ENCODE measurements at regions not wholly inside any gene's neighbourhood (a gene's known extent, or its start where the extent isn't known, plus 50 kb on each side); places are given as distances from the start of the nearest gene placed in this dataset.
"Not testable (repeated sequence)": the region's sequence is repeated elsewhere in the genome, so short reads cannot be mapped to it uniquely, and the experiment has no call there.

DNA sequence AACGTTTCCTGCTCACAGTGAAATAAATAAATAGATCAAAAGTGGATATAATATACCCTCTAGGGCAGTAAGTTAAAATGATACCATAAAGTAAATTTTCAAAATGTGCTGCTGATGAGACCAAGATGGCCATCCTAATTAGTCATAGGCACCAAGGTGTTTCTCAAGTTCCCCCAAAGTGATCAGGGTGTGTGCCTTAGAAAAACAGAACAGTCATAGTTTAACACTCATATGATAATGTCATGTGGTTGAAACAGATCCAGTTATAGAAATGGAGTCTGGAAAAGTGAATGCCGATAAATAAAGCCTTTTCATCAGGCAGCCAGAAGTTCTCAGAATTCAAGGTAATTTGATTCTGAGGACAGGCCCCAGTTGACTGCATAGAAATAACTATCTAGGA lies 161.5 kb upstream of the CDKN2B start:
- no peak for DNase-seq

DNA sequence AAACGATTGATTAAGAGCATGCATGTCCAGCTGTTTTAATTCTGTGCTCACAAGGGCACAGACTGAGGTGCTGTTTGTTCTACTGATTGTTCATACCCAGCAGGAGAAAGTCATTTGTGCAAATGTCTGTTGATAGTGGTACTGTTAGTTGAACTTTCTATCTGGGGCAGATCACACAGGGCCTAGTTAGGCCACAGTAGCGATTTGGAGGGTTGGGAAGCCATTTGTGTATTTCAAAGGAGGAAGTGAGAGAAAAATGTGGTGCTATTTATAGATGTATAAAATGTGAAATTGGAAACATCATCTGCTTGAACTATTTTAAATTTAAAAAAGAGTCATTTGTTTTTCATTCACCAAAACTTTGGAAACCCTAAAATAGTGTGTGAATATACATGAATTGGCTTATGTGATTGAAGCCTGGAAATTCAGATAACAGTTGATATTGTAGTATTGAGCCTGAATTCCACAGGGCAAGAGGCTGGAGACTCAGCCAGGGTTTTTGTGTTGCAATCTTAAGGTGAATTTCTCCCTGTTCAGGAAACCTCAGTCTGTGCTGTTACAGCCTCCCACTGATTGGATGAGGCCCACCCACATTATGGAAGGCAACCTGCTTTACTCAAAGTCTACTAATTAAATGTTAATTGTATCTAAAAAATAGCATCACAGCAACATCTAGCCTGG lies 162.0 kb upstream of the CDKN2B start:
- DNase-seq: no peak

DNA sequence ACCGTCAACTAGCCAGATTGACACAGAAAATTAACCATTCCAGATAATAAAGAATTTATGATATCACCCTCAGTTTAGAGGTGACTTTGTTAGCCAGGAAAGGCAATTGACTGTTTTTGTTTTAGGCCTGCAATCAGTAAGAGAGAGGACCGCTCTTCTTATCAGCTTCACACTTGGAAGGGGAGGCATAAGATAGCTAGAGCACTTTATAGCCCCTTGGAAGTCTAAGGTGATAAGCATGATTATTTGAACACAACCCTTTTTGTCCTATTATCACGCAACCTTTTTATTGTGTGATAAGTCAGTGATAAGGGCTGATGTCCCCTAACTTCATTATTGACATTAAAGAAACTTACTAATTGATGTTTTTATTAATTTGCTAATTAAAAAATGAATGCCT lies 162.6 kb upstream of the CDKN2B start:
- DNase-seq: no peak

DNA sequence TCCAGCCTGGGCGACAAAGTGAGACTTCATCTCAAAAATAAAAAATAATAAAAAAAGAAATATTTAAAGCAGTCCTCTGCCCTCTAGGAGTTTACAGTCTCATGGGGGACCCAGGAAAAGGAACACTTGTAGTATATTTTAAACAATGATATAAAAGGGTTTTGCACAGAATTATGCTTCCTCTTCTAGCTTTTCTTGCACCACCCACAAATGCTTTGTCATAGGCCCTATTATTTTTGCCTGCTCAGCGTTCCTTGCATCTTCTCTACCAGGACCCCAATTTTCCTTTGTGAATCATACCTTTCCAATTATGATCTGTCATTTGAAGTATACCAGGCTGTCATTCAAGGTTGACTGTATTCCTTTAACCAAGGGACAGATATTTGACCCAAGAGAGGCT lies 164.8 kb upstream of the CDKN2B start:
- no peak for DNase-seq

DNA sequence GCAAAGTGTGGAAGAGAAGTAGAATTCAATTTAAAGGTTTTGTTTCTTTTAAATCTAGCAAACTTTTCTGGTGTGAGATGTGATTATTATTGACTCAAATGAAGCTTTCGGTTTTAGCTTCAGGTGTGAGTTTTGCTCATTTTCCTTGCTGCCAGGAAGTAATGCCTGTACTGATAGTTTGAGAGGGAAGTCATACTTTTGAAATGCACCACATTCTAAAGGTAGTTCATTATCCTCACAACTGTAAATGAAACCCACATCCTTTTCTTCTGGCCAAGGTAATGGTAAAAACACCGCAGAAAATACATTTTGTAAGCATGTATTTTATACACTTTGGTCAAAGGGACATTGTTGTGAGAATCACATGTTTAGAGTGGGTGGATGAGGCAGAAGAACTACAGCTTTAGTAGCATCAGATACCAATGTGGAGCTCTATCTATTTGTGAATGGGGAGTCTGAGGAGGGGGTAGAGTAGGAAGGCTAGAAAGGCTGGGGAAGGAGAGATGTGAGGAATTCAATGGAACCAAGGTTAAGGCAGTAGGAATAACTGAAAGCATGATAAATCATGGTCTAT lies 167.0 kb upstream of the CDKN2B start:
- DNase-seq: no peak

DNA sequence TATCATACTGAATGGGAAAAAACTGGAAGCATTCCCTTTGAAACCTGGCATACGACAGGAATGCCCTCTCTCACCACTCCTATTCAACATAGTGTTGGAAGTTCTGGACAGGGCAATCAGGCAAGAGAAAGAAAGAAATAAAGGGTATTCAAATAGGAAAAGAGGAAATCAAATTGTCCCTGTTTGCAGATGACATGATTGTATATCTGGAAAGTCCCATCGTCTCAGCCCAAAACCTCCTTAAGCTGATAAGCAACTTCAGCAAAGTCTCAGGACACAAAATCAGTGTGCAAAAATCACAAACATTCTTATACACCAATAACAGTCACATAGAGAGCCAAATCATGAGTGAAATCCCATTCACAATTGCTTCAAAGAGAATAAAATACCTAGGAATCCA lies 171.9 kb upstream of the CDKN2B start:
- DNase-seq: not testable (repeated sequence)

DNA sequence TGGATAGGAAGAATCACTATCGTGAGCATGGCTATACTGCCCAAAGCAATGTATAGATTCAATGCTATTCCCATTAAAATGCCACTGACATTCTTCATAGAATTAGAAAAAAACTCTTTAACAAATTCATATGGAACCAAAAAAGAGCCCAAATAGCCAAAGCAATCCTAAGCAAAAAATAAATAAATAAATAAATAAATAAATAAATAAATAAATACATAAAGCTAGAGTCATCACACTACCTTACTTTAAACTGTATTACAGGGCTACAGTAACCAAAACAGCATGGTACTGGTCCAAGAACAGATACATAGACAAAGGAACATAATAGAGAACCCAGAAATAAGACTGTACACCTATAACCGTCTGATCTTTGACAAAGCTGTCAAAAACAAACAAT lies 180.4 kb upstream of the CDKN2B start:
- DNase-seq: no peak

DNA sequence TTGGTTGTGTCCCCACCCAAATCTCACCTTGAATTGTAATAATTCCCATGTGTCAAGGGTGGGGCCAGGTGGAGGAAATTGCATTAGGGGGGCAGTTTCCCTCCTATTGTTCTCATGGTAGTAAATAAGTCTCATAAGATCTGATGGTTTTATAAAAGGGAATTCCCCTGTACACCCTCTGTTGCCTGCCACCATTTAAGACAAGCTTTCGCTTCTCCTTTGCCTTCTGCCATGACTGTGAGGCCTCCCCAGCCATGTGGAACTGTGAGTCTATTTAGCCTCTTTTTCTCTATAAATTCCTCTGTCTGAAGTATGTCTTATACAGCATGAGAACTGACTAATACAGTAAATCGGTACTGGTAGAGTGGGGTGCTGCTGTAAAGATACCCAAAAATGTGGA lies 187.9 kb upstream of the CDKN2B start:
- DNase-seq: not testable (repeated sequence)

DNA sequence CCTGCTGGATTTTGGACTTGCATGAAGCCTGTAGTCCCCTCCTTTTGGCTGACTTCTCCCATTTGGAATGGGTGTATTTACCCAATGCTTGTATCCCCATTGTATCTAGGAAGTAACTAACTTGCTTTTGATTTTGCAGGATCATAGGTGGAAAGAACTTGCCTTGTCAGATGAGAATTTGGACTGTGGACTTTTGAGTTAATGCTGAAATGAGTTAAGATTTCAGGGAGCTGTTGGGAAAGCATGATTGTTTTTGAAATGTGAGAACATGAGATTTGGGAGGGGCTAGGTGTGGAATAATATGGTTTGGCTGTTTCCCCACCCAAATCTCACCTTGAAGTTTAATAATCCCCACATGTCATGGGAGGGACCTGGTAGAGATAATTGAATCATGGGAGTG lies 189.6 kb upstream of the CDKN2B start:
- no peak for DNase-seq

DNA sequence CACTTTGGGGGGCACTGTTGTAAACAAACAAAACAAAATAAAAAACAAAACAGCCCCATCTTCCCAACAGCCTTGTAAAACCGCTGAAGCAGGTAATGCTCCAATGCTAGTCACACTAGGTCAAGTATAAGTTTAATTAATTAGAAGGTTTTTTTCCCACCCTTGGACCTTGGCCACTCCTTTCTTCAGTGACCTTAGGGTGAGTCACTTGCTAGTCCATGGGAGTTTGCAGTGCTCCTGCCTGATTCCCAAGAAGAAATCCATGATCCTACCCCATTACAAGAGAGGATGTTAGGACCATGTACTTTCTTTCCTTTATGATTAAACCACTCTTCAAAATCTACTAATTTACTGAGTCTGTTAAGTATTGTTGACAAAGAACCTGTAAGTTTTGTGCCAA lies 192.2 kb upstream of the CDKN2B start:
- DNase-seq: no peak

DNA sequence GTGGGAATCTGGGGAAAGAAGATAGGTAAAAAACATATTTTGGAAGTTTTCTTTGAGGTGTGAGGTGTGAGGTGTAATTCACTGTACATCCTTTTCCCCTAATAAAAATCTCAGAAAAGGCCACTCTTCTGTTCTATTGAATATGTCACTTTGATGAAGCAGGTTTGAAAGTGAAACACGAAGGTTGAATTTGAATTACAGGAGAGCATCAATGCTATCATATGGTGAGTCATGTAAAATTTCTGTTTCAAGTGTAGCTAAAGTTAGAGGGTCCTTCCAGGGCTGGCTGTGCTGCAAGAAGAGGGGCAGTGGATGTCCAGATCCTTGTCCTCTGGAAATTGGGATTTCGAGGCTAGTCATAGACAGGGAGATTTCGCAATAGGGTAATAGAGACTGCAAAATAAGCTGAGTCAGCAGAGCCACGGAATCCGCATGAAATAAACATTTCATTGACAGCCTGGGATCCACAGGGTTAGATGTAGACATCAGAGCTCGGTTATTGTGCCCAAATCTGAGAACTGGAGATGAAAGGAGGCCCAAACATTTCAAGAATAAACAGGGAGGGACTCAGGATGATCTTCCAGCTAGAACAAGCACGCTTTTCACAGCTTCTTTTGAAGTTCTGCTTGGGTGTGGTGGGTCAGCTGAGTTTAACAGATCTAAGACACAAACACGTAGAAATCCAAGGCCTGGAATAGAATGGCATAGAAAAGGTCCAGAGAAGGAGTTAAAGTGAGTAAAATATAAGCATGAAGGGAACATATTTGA lies 194.4 kb upstream of the CDKN2B start:
- peak; percentile 33 for DNase-seq

DNA sequence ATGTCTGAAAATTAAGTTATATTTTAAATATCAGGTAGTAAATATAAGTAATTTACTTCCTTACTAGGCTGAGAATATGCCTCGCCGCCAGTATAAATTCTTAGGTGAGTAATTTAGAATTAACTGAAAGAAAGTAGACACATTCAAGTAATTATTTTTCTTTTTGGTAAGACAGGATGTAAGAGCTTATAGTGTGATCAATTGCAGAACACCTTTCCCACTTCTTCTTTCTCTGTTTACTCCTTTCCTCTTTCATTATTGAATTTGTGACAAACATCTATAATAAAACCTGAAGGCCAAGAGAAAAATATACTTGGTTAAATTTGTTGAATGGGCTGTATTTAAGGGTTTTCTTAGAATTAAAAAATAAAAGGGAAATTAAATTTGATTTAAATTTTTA lies 195.1 kb upstream of the CDKN2B start:
- DNase-seq: no peak

DNA sequence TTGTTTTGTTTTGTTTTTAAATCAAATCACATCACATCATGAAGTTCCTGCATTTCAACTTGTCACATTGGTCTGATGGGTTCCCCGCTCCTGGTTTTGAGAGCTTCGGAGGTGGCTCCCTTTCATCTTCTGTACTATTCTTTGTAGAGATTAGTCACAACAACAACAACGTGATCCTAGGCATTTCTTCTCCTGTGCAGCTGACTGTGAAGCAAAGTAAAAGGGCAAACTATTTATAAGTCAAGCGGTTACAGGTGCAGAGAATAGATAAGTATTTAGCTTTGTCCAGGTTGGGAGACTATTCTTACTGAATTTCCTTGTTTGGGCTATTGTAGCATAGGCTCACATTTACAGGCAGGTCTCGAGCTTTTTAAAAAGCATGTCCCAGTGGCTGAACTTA lies 197.7 kb upstream of the CDKN2B start:
- DNase-seq: no peak

DNA sequence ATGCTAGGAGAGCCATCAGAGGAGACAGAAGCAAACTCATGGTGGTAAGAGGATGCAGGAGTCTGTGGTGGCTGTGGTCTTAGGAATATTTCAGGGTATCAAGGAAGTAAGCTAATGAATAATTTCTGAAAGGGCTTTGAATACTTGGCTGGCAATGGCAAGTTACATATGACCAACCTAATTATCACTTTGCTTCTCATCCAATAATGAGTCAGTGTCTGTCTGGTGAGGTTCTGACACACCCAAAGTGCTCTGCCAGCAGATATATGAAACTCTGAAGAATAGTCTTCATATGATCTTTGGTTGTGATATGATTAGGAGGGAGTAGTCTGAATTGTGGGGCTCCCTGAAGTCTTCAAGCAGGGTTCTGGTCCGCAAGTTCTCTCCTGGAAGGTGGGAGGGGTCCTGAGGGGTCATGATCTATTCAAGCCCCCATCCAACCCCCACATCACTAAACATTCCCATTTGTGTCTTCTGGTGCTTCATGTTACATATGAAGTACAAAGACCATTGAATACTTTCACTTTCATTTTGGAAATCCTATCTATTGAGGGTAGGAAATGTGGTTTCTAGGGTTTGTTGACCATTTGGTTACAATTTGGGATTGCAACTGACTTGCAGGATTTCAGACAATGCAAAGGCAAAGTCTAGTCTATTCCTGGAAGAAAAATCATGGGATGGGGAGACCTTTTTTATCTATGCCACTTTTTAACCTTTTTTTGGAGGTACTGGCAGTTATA lies 199.9 kb upstream of the CDKN2B start:
- peak; percentile 58 for DNase-seq

DNA sequence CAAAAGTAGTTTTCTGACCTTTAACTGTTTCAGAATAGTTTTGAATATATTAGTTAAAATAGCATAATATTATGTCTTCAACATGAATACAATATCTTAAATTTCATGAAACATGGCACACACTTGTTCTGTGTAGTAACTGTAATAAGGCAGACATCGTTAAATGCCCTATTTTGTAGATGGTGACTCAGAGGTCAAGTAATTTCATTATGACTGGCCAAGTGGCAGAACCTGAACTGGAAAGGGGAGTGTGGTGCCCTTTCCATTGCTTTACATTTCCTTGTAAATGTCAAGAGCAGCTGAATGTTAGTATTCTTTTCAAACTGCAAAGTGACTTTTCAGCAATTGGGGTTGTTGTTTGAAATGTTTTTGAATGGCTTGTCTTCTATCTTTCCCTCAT lies 201.2 kb upstream of the CDKN2B start:
- no peak for DNase-seq

DNA sequence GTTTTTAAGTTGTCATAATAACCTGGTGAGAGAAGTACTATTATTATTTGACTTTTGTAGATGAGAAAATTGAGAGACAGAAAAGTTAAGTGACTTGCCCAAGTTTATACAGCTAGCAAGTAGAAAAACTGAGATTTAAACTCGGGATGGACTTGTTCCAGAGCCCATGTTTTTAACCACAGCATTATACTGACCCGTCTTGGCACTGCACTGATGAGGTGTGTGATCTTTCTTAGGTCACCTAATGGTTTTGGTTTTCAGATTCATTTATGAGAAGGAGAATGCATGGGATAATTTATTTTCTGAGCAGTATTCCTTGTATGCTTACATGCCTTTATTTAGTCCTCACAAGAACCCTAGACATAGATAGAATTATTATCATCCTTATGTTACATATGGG lies 201.8 kb upstream of the CDKN2B start:
- DNase-seq: no peak

DNA sequence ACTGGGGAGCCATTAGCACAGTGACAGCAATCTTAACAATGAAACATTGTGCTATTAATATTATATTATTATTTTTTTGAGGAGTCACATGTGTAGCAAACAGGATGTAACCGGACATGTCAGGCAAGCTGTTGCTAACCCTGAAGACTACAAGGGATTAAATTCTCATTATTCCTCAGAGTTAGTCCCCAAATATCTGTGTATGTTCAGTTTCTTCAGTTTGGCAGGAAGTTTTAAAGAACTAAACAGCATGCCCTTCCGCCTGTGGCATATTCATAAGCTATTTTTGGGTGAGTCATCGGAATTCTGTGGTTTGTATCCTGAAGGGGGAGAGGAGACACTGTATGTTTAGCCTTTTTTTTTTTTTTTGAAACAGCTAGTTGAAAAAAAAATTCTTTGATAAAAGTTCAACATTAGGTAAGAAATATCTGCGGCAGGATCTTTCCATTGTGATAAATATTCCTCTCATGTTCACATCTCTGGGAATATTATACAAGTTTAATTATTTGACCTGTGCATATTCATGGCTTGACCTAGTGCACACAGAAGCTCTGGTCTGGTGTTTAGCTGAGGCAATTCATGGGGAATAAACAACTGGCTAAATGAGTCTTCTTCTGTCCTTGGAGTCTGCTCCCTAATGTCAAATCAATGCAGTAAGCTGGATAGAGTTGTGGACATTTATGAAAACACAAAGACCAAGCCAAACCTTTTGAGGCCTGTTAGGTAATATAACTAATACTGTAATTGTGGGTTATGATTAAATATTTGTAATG lies 202.7 kb upstream of the CDKN2B start:
- peak; percentile 98 for DNase-seq

DNA sequence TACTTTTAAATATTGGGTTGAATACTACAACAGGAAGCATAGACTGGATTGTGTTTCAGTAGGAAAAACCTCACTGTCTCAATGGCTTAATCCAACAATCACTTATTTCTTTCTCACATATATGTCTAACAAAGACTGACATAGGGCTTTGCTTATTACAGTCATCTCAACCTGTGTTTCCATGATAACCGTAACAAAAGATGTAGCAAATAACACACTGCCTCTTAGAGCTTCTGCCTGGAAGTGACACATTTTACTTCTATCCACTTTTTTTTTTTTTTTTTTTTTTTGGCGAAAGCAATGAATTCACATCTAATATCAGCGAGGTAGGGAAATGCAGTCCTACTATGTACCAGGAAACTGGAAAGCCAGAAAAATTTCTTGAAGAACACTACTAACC lies 204.9 kb upstream of the CDKN2B start:
- DNase-seq: peak; percentile 23

DNA sequence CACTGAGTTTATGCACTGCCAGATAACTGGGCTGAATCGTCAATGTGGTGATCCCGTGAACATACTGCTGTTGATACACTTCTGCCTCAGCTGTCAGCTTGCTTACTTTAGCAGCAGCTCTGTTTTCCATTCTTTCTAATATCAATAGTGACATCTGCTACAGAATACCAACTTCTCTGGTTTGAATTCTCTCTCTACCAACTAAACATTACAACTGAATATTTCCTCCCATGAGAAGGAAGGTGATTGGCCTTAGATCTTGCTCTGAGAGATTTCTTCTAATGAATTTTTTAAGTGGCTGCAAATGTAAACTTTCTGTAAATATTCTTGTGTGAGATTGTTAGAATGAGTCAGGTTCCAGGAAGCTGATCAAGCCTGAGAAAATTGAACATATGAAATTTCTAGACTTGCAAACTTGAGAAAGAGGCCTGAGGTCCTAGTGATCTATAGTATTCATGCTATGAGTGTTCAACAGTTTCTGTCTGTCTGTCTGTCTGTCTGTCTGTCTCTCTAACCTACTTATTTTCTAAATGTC lies 205.5 kb upstream of the CDKN2B start:
- peak; percentile 67 for DNase-seq

DNA sequence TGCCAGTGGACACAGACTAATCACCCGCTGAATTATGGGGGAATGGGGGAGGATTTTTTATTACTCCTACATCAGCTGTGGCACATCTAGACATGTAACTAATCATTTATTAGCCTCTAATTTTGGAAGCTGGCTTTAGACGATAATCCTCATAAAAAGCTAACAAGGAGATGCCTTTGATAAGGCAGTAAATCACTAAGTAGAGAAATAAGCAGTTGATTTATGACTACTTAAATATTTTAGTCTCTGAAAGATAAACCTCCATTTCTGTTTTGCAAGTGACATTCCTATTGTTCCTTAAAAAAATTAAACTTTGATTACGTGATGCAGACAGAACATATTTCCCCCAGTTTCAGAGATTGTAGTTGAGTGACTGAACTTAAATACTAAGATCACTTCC lies 206.4 kb upstream of the CDKN2B start:
- peak; percentile 32 for DNase-seq

DNA sequence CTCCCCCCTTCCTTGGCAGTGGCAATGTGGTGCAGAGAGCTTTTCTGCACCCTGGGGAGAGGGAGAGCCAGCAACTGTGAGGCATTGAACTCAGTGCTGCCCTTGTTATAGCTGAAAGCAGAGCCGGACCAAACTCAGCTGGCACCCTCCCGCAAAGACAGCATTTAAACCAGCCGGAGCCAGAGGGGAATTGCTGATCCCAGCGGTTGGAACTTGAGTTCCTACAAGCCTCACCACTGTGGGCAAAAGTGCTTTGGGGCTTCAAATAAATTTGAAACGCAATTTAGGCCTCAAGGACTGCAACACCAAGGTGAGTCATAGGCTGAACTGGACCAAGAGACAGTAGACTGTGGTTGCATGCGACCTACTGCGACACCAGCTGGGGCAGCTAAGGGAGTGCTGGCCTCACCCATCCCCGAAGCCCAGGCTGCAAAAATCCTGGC lies 207.6 kb upstream of the CDKN2B start:
- DNase-seq: peak; percentile 62

DNA sequence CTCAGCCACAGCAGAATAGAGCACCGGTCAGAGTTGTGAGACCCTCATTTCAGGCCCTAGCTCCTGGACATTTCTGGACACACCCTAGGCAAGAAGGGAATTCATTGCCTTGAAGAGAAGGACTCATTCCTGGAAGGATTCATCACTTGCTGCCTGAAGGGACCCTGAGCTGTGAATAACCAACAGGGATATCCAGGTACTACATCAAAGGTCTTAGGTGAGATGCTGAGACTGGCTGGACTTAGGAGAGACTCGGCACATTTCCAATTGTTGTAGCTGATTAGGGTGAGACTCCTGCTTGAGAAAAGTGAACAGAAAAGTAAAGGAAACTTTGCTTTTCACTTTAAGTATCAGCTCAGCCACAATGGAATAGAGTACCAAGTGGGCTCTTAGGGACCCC lies 208.1 kb upstream of the CDKN2B start:
- no peak for DNase-seq

DNA sequence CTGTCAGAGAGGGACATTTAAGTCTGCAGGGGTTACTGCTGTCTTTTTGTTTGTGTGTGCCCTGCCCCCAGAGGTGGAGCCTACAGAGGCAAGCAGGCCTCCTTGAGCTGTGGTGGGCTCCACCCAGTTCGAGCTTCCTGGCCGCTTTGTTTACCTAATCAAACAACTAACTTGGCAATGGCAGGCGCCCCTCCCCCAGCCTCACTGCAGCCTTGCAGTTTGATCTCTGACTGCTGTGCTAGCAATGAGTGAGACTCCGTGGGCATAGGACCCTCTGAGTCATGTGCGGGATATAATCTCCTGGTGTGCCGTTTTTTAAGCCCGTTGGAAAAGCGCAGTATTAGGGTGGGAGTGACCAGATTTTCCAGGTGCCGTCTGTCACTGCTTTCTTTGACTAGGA lies 216.8 kb upstream of the CDKN2B start:
- not testable (repeated sequence) for DNase-seq

All from fibroblast of skin of right quadriceps (primary cell).